Smooth muscle cell (in vitro differentiated cells): ENCODE measurements at regions not wholly inside any gene's neighbourhood (a gene's known extent, or its start where the extent isn't known, plus 50 kb on each side); places are given as distances from the start of the nearest gene placed in this dataset.

Source experiments
- DNase-seq: peaks from one replicate; lab custom pipeline; 2025; ENCODE audit not compliant: unreplicated experiment; lab: John Stamatoyannopoulos, UW
- H2AFZ ChIP-seq: fragments of 200-600 bp; sonication (generic); 2 replicates; pipeline ENCODE4 v1.6.0; 2016; ENCODE audit warnings: antibody characterized with exemption, low read depth, mild to moderate bottlenecking
- H3F3A ChIP-seq: fragments of 200-600 bp; sonication (generic); 2 replicates; pipeline ENCODE4 v1.6.0; 2017; ENCODE audit warnings: antibody characterized with exemption, low read depth
- H3K27ac ChIP-seq: fragments of 200-600 bp; sonication (generic); 2 replicates; pipeline ENCODE4 v1.5.1; 2016; ENCODE audit warnings: low read depth, mild to moderate bottlenecking
- H3K27me3 ChIP-seq: fragments of 200-600 bp; sonication (generic); 2 replicates; pipeline ENCODE4 v1.6.1; 2016; ENCODE audit warnings: low read depth, mild to moderate bottlenecking
- H3K36me3 ChIP-seq: fragments of 200-600 bp; sonication (generic); 2 replicates; pipeline ENCODE4 v1.5.1; 2016; ENCODE audit warnings: low read depth
- H3K4me1 ChIP-seq: fragments of 200-600 bp; sonication (generic); 2 replicates; pipeline ENCODE4 v1.5.1; 2016; ENCODE audit warnings: low read depth
- H3K4me2 ChIP-seq: fragments of 200-600 bp; sonication (generic); 2 replicates; pipeline ENCODE4 v1.6.0; 2016; ENCODE audit warnings: mild to moderate bottlenecking
- H3K4me3 ChIP-seq: fragments of 200-600 bp; sonication (generic); 2 replicates; pipeline ENCODE4 v1.5.1; 2016; ENCODE audit warnings: mild to moderate bottlenecking
- H3K79me2 ChIP-seq: fragments of 200-600 bp; sonication (generic); 2 replicates; pipeline ENCODE4 v1.6.0; 2016; ENCODE audit warnings: low read depth, mild to moderate bottlenecking
- H3K9ac ChIP-seq: fragments of 200-600 bp; sonication (generic); 2 replicates; pipeline ENCODE4 v1.6.0; 2016; ENCODE audit warnings: low read depth
- H3K9me3 ChIP-seq: fragments of 200-600 bp; sonication (generic); replicated peaks from 2 replicates; pipeline ENCODE4 v1.5.1; 2016; ENCODE audit warnings: low read depth
- H4K20me1 ChIP-seq: fragments of 200-600 bp; sonication (generic); 2 replicates; pipeline ENCODE4 v1.6.0; 2016; ENCODE audit warnings: low read depth
- WGBS: methylation state at CpG from one replicate; pipeline ENCODE4 v1.1.7; 2016; ENCODE audit warnings: low lambda C conversion rate; 5-methylcytosine and 5-hydroxymethylcytosine counted together
- TF ChIP-seq, protein P1 (sequence below): fragments of 200-600 bp; sonication (generic); IDR thresholded peaks from 2 replicates; pipeline ENCODE4 v1.5.1; 2017; ENCODE audit warnings: borderline replicate concordance, mild to moderate bottlenecking, antibody characterized with exemption; ENCODE audit not compliant: insufficient read depth, poor library complexity, severe bottlenecking

- H3K9ac ChIP-seq = no peak overlapping the region
- no peak overlapping the region for H3K27ac ChIP-seq
- H3K36me3 ChIP-seq = no peaks in the 10 kb centered on the region
- no peaks in the 10 kb centered on the region for H3K79me2 ChIP-seq
- no peaks in the 10 kb centered on the region for H3F3A ChIP-seq
- H2AFZ ChIP-seq = no peak overlapping the region
- no peaks in the 10 kb centered on the region for H3K4me1 ChIP-seq
- H3K4me2 ChIP-seq = no peak overlapping the region
- H3K27me3 ChIP-seq = peaks cover 11% of the 10 kb centered on the region
- no peaks in the 10 kb centered on the region for H4K20me1 ChIP-seq
- WGBS = 88% methylated on average over 4 of the region's 4 CpGs
- H3K9me3 ChIP-seq = no peaks in the 10 kb centered on the region
- no peak for DNase-seq
- no peak overlapping the region for H3K4me3 ChIP-seq
- TF ChIP-seq, protein P1, sequence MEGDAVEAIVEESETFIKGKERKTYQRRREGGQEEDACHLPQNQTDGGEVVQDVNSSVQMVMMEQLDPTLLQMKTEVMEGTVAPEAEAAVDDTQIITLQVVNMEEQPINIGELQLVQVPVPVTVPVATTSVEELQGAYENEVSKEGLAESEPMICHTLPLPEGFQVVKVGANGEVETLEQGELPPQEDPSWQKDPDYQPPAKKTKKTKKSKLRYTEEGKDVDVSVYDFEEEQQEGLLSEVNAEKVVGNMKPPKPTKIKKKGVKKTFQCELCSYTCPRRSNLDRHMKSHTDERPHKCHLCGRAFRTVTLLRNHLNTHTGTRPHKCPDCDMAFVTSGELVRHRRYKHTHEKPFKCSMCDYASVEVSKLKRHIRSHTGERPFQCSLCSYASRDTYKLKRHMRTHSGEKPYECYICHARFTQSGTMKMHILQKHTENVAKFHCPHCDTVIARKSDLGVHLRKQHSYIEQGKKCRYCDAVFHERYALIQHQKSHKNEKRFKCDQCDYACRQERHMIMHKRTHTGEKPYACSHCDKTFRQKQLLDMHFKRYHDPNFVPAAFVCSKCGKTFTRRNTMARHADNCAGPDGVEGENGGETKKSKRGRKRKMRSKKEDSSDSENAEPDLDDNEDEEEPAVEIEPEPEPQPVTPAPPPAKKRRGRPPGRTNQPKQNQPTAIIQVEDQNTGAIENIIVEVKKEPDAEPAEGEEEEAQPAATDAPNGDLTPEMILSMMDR = no peak
Observed at GRCh38 chr9:17846948-17847655, 268.2 kb downstream of the SH3GL2 start.

- Histone ChIP-seq H3K36me3 (no peaks in the 10 kb centered on the region), H3K79me2 (no peaks in the 10 kb centered on the region), H3K27ac (no peak overlapping the region), H2AFZ (no peak overlapping the region), H3F3A (no peaks in the 10 kb centered on the region), H3K4me2 (no peak overlapping the region), H3K27me3 (peaks cover 15% of the 10 kb centered on the region), H3K4me1 (no peaks in the 10 kb centered on the region), H3K4me3 (no peak overlapping the region), H4K20me1 (no peaks in the 10 kb centered on the region), H3K9ac (no peak overlapping the region), H3K9me3 (no peaks in the 10 kb centered on the region)
- DNase-seq = no peak
- TF ChIP-seq, protein P1 = no peak
- 88% methylated on average over 3 of the region's 3 CpGs for WGBS
Observed at GRCh38 chr9:17847908-17848307, 269.0 kb downstream of the SH3GL2 start.

DNA sequence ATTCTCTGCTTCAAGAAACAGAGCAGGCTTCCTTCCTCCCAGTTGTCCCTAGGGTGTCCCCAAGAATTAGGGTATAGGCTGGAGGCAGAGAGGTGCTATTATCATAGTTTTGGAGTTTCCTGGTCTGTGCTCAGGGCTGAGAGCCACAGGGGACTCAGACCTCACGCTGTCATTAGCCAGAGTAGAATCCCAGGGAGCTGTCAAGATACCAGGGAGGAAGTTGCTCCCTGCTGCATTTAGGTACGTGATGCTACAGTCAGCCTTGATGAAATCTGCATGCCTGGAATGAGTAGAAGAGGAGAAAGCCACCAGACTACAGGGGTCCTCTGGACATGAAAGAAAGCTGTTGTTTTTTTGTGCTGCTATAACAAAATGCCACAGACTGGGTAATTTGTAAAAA, 273.2 kb downstream of the SH3GL2 start:
- TF ChIP-seq, protein P1 = no peak
- Histone ChIP-seq H3K9me3 (no peaks in the 10 kb centered on the region), H2AFZ (no peak overlapping the region), H3K4me1 (peaks cover 9% of the 10 kb centered on the region), H3K79me2 (no peaks in the 10 kb centered on the region), H3K36me3 (no peaks in the 10 kb centered on the region), H3K27me3 (peaks cover 15% of the 10 kb centered on the region), H4K20me1 (no peaks in the 10 kb centered on the region), H3K4me2 (no peak overlapping the region), H3F3A (no peaks in the 10 kb centered on the region), H3K9ac (no peak overlapping the region), H3K4me3 (no peak overlapping the region), H3K27ac (no peak overlapping the region)
- 29% methylated on average over 2 of the region's 2 CpGs for WGBS
- no peak for DNase-seq

GRCh38 chr9:17854487-17854886, 275.6 kb downstream of the SH3GL2 start:
- Histone ChIP-seq H3K27ac (no peak overlapping the region), H3F3A (no peaks in the 10 kb centered on the region), H3K4me3 (no peak overlapping the region), H3K36me3 (no peaks in the 10 kb centered on the region), H3K4me1 (peaks cover 9% of the 10 kb centered on the region), H3K9me3 (no peaks in the 10 kb centered on the region), H3K27me3 (peaks cover 15% of the 10 kb centered on the region), H3K4me2 (no peak overlapping the region), H2AFZ (no peak overlapping the region), H3K9ac (no peak overlapping the region), H4K20me1 (no peaks in the 10 kb centered on the region), H3K79me2 (no peaks in the 10 kb centered on the region)
- TF ChIP-seq, protein P1 = no peak
- WGBS = 92% methylated on average over 1 of the region's 1 CpG
- DNase-seq = no peak
